HFFc6 (cell line): ENCODE measurements at regions not wholly inside any gene's neighbourhood (a gene's known extent, or its start where the extent isn't known, plus 50 kb on each side); places are given as distances from the start of the nearest gene placed in this dataset.

Source experiments
- DNase-seq: peaks from one replicate; pipeline ENCODE4 v3.0.0-alpha.2; 2018
- H3K27ac Mint-ChIP-seq: 2 replicates; pipeline ENCODE4 v1.8.0; 2020; ENCODE audit warnings: mild to moderate bottlenecking, mixed read lengths
- H3K27me3 Mint-ChIP-seq: 2 replicates; pipeline ENCODE4 v1.8.0; 2021; ENCODE audit warnings: mild to moderate bottlenecking, moderate library complexity, mixed read lengths; ENCODE audit not compliant: insufficient read depth
- H3K36me3 Mint-ChIP-seq: 2 replicates; pipeline ENCODE4 v1.8.0; 2021; ENCODE audit warnings: low read depth, mixed read lengths
- H3K4me1 Mint-ChIP-seq: 2 replicates; pipeline ENCODE4 v1.8.0; 2020; ENCODE audit warnings: low read depth, mixed read lengths
- H3K4me3 Mint-ChIP-seq: 2 replicates; pipeline ENCODE4 v1.8.0; 2020; ENCODE audit warnings: mild to moderate bottlenecking, moderate library complexity, mixed read lengths
- H3K9me3 Mint-ChIP-seq: 2 replicates; pipeline ENCODE4 v1.8.0; 2020; ENCODE audit warnings: mild to moderate bottlenecking, mixed read lengths
- CTCF ChIP-seq: fragments of 200-600 bp; sonication (generic); IDR thresholded peaks from 2 replicates; pipeline ENCODE4 v1.5.0; 2021; ENCODE audit warnings: antibody characterized with exemption, mild to moderate bottlenecking

- TF ChIP-seq CTCF, result no peak
- Mint-ChIP-seq H3K4me3 (no peak overlapping the region), H3K4me1 (no peaks in the 10 kb centered on the region), H3K27me3 (no peaks in the 10 kb centered on the region), H3K9me3 (peaks cover 24% of the 10 kb centered on the region), H3K36me3 (no peaks in the 10 kb centered on the region; the same call in 1 of the 2 replicates), H3K27ac (no peak overlapping the region)
- no peak for DNase-seq
Measured at GRCh38 chr2:5052905-5053304, 639.3 kb upstream of the SOX11 start.

GRCh38 chr2:5057891-5058351 is 634.3 kb upstream of the SOX11 start:
- no peak for DNase-seq
- no peak overlapping the region for H3K27ac Mint-ChIP-seq
- no peak overlapping the region for H3K4me3 Mint-ChIP-seq
- no peaks in the 10 kb centered on the region for H3K27me3 Mint-ChIP-seq
- H3K36me3 Mint-ChIP-seq, result no peaks in the 10 kb centered on the region; the same call in 1 of the 2 replicates
- TF ChIP-seq CTCF, result no peak
- H3K4me1 Mint-ChIP-seq, result no peaks in the 10 kb centered on the region
- H3K9me3 Mint-ChIP-seq, result peaks cover 32% of the 10 kb centered on the region

GRCh38 chr2:5060956-5061355 is 631.2 kb upstream of the SOX11 start:
- H3K9me3 Mint-ChIP-seq, result peaks cover 47% of the 10 kb centered on the region
- H3K27me3 Mint-ChIP-seq, result no peaks in the 10 kb centered on the region
- no peak overlapping the region for H3K4me3 Mint-ChIP-seq
- TF ChIP-seq CTCF, result no peak
- H3K27ac Mint-ChIP-seq, result no peak overlapping the region
- no peak for DNase-seq
- no peaks in the 10 kb centered on the region for H3K36me3 Mint-ChIP-seq
- H3K4me1 Mint-ChIP-seq, result no peaks in the 10 kb centered on the region

GRCh38 chr2:5064687-5065086 is 627.5 kb upstream of the SOX11 start:
- H3K4me1 Mint-ChIP-seq, result no peaks in the 10 kb centered on the region
- no peak overlapping the region for H3K4me3 Mint-ChIP-seq
- no peaks in the 10 kb centered on the region for H3K36me3 Mint-ChIP-seq

GRCh38 chr2:5067816-5068215 is 624.4 kb upstream of the SOX11 start:
- H3K36me3 Mint-ChIP-seq, result no peaks in the 10 kb centered on the region
- peaks cover 63% of the 10 kb centered on the region for H3K9me3 Mint-ChIP-seq
- no peaks in the 10 kb centered on the region for H3K27me3 Mint-ChIP-seq
- TF ChIP-seq CTCF, result no peak
- no peak overlapping the region for H3K27ac Mint-ChIP-seq
- DNase-seq, result no peak
- H3K4me1 Mint-ChIP-seq, result no peaks in the 10 kb centered on the region
- no peak overlapping the region for H3K4me3 Mint-ChIP-seq

More at GRCh38 chr2:5064687-5065086, 627.5 kb upstream of the SOX11 start:
- H3K27ac Mint-ChIP-seq, result no peak overlapping the region
- peaks cover 61% of the 10 kb centered on the region for H3K9me3 Mint-ChIP-seq
- H3K27me3 Mint-ChIP-seq, result no peaks in the 10 kb centered on the region
- no peak for DNase-seq
- no peak for TF ChIP-seq CTCF

GRCh38 chr2:5070257-5070656 is 621.9 kb upstream of the SOX11 start:
- TF ChIP-seq CTCF, result no peak
- no peaks in the 10 kb centered on the region for H3K36me3 Mint-ChIP-seq
- H3K27me3 Mint-ChIP-seq, result no peaks in the 10 kb centered on the region
- H3K4me3 Mint-ChIP-seq, result no peak overlapping the region
- H3K4me1 Mint-ChIP-seq, result no peaks in the 10 kb centered on the region
- no peak for DNase-seq
- no peak overlapping the region for H3K27ac Mint-ChIP-seq
- peaks cover 61% of the 10 kb centered on the region for H3K9me3 Mint-ChIP-seq
